Natural killer cell (primary cell): ENCODE measurements at regions not wholly inside any gene's neighbourhood (a gene's known extent, or its start where the extent isn't known, plus 50 kb on each side); places are given as distances from the start of the nearest gene placed in this dataset.

Source experiments
- ATAC-seq, 3 donors: fragments of 150-1000 bp in 2 of 3; fragments of 200-7000 bp in 1 of 3; cut with Tn5 transposase; 1 replicate in 1 of 3; 2 replicates in 2 of 3; pipeline ENCODE4 v1.10.0; 2021; ENCODE audit warnings: mild to moderate bottlenecking in 2 of 3, moderate library complexity in 2 of 3
- DNase-seq, 2 donors: peaks; one replicate each; pipeline versions ENCODE4 v3.0.0 to v3.0.0-alpha.2; 2013 to 2021; ENCODE audit warnings: mixed read lengths in 1 of 2
- H3K27ac ChIP-seq: one replicate; pipeline ENCODE4 v1.5.1; 2013; ENCODE audit warnings: mild to moderate bottlenecking, low read length
- H3K27me3 ChIP-seq: one replicate; pipeline ENCODE4 v1.6.1; 2013; ENCODE audit warnings: low read length; ENCODE audit not compliant: control insufficient read depth, insufficient read depth
- H3K36me3 ChIP-seq: one replicate; pipeline ENCODE4 v1.6.1; 2013; ENCODE audit warnings: low read length; ENCODE audit not compliant: control insufficient read depth, insufficient read depth
- H3K4me1 ChIP-seq: one replicate; pipeline ENCODE4 v1.6.1; 2013; ENCODE audit warnings: low read length; ENCODE audit not compliant: control insufficient read depth, insufficient read depth
- H3K4me3 ChIP-seq: one replicate; pipeline ENCODE4 v1.5.1; 2013; ENCODE audit warnings: low read length
- H3K9me3 ChIP-seq: one replicate; pipeline ENCODE4 v1.6.1; 2013; ENCODE audit warnings: low read length; ENCODE audit not compliant: control insufficient read depth, insufficient read depth
- H3K27ac Mint-ChIP-seq, 2 donors: one replicate each; pipeline ENCODE4 v1.8.0; 2022; ENCODE audit warnings: mild to moderate bottlenecking in 2 of 2, mixed read lengths in 2 of 2, moderate library complexity in 1 of 2
- H3K27me3 Mint-ChIP-seq, 2 donors: one replicate each; pipeline ENCODE4 v1.8.0; 2022; ENCODE audit warnings: low read depth in 2 of 2, mixed read lengths in 2 of 2
- H3K36me3 Mint-ChIP-seq: one replicate; pipeline ENCODE4 v1.8.0; 2022; ENCODE audit warnings: mixed read lengths
- H3K4me1 Mint-ChIP-seq, 2 donors: one replicate each; pipeline ENCODE4 v1.8.0; 2022; ENCODE audit warnings: mixed read lengths in 2 of 2
- H3K4me3 Mint-ChIP-seq: one replicate; pipeline ENCODE4 v1.8.0; 2022; ENCODE audit warnings: mild to moderate bottlenecking, moderate library complexity, mixed read lengths
- H3K9me3 Mint-ChIP-seq, 2 donors: one replicate each; pipeline ENCODE4 v1.8.0; 2022; ENCODE audit warnings: mixed read lengths in 2 of 2
- CTCF ChIP-seq: fragments of 200-600 bp; IDR thresholded peaks from one replicate; pipeline ENCODE4 v1.8.0; 2022; ENCODE audit warnings: antibody characterized with exemption
- WGBS: methylation state at CpG from one replicate; pipeline ENCODE4 v1.1.7; 2013; ENCODE audit warnings: missing lambda C conversion rate; ENCODE audit not compliant: insufficient coverage; 5-methylcytosine and 5-hydroxymethylcytosine counted together
- intact Hi-C: fragments of 100-400 bp; cut with micrococcal nuclease; formaldehyde crosslinking; loops from one replicate; pipeline ENCODE4 v1.14.2; 2022

- H3K9me3 ChIP-seq, result no peaks in the 10 kb centered on the region
- no peak for DNase-seq
- Mint-ChIP-seq H3K9me3 (peaks cover 5 to 6% of the 10 kb centered on the region in 2 donors), H3K27ac (no peak overlapping the region), H3K27me3 (no peaks in the 10 kb centered on the region), H3K36me3 (no peaks in the 10 kb centered on the region), H3K4me3 (no peak overlapping the region), H3K4me1 (no peaks in the 10 kb centered on the region)
- no peaks in the 10 kb centered on the region for H3K36me3 ChIP-seq
- H3K4me3 ChIP-seq, result no peak overlapping the region
- intact Hi-C loops, result no loop called here
- no peak for TF ChIP-seq CTCF
- 44% methylated on average over 1 of the region's 1 CpG for WGBS
- no peaks in the 10 kb centered on the region for H3K4me1 ChIP-seq
- no peak overlapping the region for H3K27ac ChIP-seq
- no peak for ATAC-seq
- H3K27me3 ChIP-seq, result no peaks in the 10 kb centered on the region
These were observed 579.1 kb downstream of the SLC16A7 start for GRCh38 chr12:60174941-60175340.

GRCh38 chr12:60176891-60177290 lies 581.1 kb downstream of the SLC16A7 start:
- ATAC-seq (no peak), DNase-seq (no peak)
- Histone ChIP-seq H3K4me1 (no peaks in the 10 kb centered on the region), H3K27me3 (no peaks in the 10 kb centered on the region), H3K27ac (no peak overlapping the region), H3K4me3 (no peak overlapping the region), H3K9me3 (no peaks in the 10 kb centered on the region), H3K36me3 (no peaks in the 10 kb centered on the region)
- intact Hi-C loops, result no loop called here
- no peaks in the 10 kb centered on the region for H3K27me3 Mint-ChIP-seq
- no peak overlapping the region for H3K4me3 Mint-ChIP-seq
- H3K27ac Mint-ChIP-seq, result no peak overlapping the region
- WGBS, result 94% methylated on average over 5 of the region's 6 CpGs
- no peak for TF ChIP-seq CTCF
- no peaks in the 10 kb centered on the region for H3K36me3 Mint-ChIP-seq
- H3K4me1 Mint-ChIP-seq, result no peaks in the 10 kb centered on the region
- peaks cover 4 to 6% of the 10 kb centered on the region in 2 donors for H3K9me3 Mint-ChIP-seq

- Histone ChIP-seq H3K4me3 (no peak overlapping the region), H3K27ac (no peak overlapping the region), H3K9me3 (peaks cover 4% of the 10 kb centered on the region), H3K4me1 (no peaks in the 10 kb centered on the region), H3K36me3 (no peaks in the 10 kb centered on the region), H3K27me3 (no peaks in the 10 kb centered on the region)
- TF ChIP-seq CTCF, result no peak
- no peak for DNase-seq
- H3K27me3 Mint-ChIP-seq, result no peaks in the 10 kb centered on the region
- WGBS, result 84% methylated on average over 2 of the region's 2 CpGs
- H3K9me3 Mint-ChIP-seq, result peaks cover 9% of the 10 kb centered on the region in 2 donors
- no peaks in the 10 kb centered on the region for H3K36me3 Mint-ChIP-seq
- no peak overlapping the region for H3K4me3 Mint-ChIP-seq
- no peak overlapping the region for H3K27ac Mint-ChIP-seq
- ATAC-seq, result no peak
- H3K4me1 Mint-ChIP-seq, result no peaks in the 10 kb centered on the region
- intact Hi-C loops, result no loop called here
These were observed 584.5 kb downstream of the SLC16A7 start for GRCh38 chr12:60180298-60180697.

GRCh38 chr12:60182354-60182753 lies 586.5 kb downstream of the SLC16A7 start:
- DNase-seq, result no peak
- ATAC-seq, result no peak
- Histone ChIP-seq H3K4me3 (no peak overlapping the region), H3K9me3 (peaks cover 4% of the 10 kb centered on the region), H3K27me3 (no peaks in the 10 kb centered on the region), H3K36me3 (no peaks in the 10 kb centered on the region), H3K4me1 (no peaks in the 10 kb centered on the region), H3K27ac (no peak overlapping the region)
- Mint-ChIP-seq H3K36me3 (no peaks in the 10 kb centered on the region), H3K4me1 (no peaks in the 10 kb centered on the region), H3K27ac (no peak overlapping the region), H3K4me3 (no peak overlapping the region), H3K27me3 (no peaks in the 10 kb centered on the region), H3K9me3 (peaks cover 9 to 11% of the 10 kb centered on the region in 2 donors)
- TF ChIP-seq CTCF, result no peak
- WGBS, result no CpG with 5 or more reads among the region's 1 CpG
- intact Hi-C loops, result no loop called here
